ENCODE measurements at regions not wholly inside any gene's neighbourhood (a gene's known extent, or its start where the extent isn't known, plus 50 kb on each side); places are given as distances from the start of the nearest gene placed in this dataset.

GRCh38 chr2:238657132-238658053 lies 190.5 kb upstream of the TWIST2 start:
- DNase-seq (ENCODE audit: extremely low read depth, insufficient read length) = no peak
- no peaks in the 10 kb centered on the region for H3K36me3 ChIP-seq (ENCODE audit: control insufficient read depth, insufficient read depth, low read length)
- no peak for TF ChIP-seq CTCF (IDR thresholded peaks at IDR 0.05; ENCODE audit: insufficient read depth, low read length, poor library complexity, severe bottlenecking)
- no peaks in the 10 kb centered on the region; the same call in 1 of the 2 replicates for H3K27me3 ChIP-seq (replicated peaks; ENCODE audit: control insufficient read depth, insufficient read depth, low read length)
- H3K4me3 ChIP-seq (replicated peaks; ENCODE audit: low read depth, low read length) = no peak overlapping the region

GRCh38 chr2:238658054-238658407 lies 189.9 kb upstream of the TWIST2 start:
- Histone ChIP-seq H3K4me3 (replicated peaks; ENCODE audit: low read depth, low read length) (no peak overlapping the region), H3K36me3 (ENCODE audit: control insufficient read depth, insufficient read depth, low read length) (no peaks in the 10 kb centered on the region), H3K27me3 (replicated peaks; ENCODE audit: control insufficient read depth, insufficient read depth, low read length) (no peaks in the 10 kb centered on the region; the same call in 1 of the 2 replicates)
- no peak for DNase-seq (ENCODE audit: extremely low read depth, insufficient read length)
- TF ChIP-seq CTCF (IDR thresholded peaks at IDR 0.05; ENCODE audit: insufficient read depth, low read length, poor library complexity, severe bottlenecking) = no peak

GRCh38 chr2:238658820-238659219 lies 189.1 kb upstream of the TWIST2 start:
- TF ChIP-seq CTCF (IDR thresholded peaks at IDR 0.05; ENCODE audit: insufficient read depth, low read length, poor library complexity, severe bottlenecking) = no peak
- no peaks in the 10 kb centered on the region for H3K36me3 ChIP-seq (ENCODE audit: control insufficient read depth, insufficient read depth, low read length)
- no peak overlapping the region for H3K4me3 ChIP-seq (replicated peaks; ENCODE audit: low read depth, low read length)
- DNase-seq (ENCODE audit: extremely low read depth, insufficient read length) = no peak
- H3K27me3 ChIP-seq (replicated peaks; ENCODE audit: control insufficient read depth, insufficient read depth, low read length) = no peaks in the 10 kb centered on the region

- H3K36me3 ChIP-seq (ENCODE audit: control insufficient read depth, insufficient read depth, low read length) = no peaks in the 10 kb centered on the region
- no peak for TF ChIP-seq CTCF (IDR thresholded peaks at IDR 0.05; ENCODE audit: insufficient read depth, low read length, poor library complexity, severe bottlenecking)
- DNase-seq (ENCODE audit: extremely low read depth, insufficient read length) = no peak
- no peak overlapping the region for H3K4me3 ChIP-seq (replicated peaks; ENCODE audit: low read depth, low read length)
- H3K27me3 ChIP-seq (replicated peaks; ENCODE audit: control insufficient read depth, insufficient read depth, low read length) = no peaks in the 10 kb centered on the region
Measured at GRCh38 chr2:238659231-238659630, 188.7 kb upstream of the TWIST2 start.

- Histone ChIP-seq H3K36me3 (ENCODE audit: control insufficient read depth, insufficient read depth, low read length) (no peaks in the 10 kb centered on the region), H3K4me3 (replicated peaks; ENCODE audit: low read depth, low read length) (no peak overlapping the region), H3K27me3 (replicated peaks; ENCODE audit: control insufficient read depth, insufficient read depth, low read length) (no peaks in the 10 kb centered on the region)
- no peak for TF ChIP-seq CTCF (IDR thresholded peaks at IDR 0.05; ENCODE audit: insufficient read depth, low read length, poor library complexity, severe bottlenecking)
- no peak for DNase-seq (ENCODE audit: extremely low read depth, insufficient read length)
Measured at GRCh38 chr2:238663586-238663985, 184.3 kb upstream of the TWIST2 start.

All from GM06990 (cell line).